ENCODE measurements at regions not wholly inside any gene's neighbourhood (a gene's known extent, or its start where the extent isn't known, plus 50 kb on each side); places are given as distances from the start of the nearest gene placed in this dataset.

DNA sequence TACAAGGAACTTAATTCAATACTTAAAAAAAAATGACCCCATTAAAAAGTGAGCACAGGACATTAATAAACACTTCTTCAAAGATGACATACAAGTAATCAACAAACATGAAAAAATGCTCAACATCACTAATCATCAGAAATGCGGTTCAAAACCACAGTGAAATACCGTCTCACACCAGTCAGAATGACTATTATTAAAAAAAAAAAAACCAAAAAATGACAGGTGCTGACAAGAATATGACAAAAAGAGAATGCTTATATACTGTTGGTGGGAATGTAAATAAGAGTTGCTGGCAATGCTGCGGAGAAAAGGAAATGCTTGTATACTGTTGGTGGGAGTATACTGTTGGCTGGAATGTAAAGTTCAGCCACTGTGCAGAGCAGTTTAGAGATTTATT lies 358.3 kb upstream of the CBLB start:
- Mint-ChIP-seq H3K36me3 (ENCODE audit: low read depth) (peaks cover 59% of the 10 kb centered on the region), H3K4me3 (no peak overlapping the region), H3K4me1 (peaks cover 39% of the 10 kb centered on the region), H3K27me3 (no peaks in the 10 kb centered on the region), H3K9me3 (peaks cover 31% of the 10 kb centered on the region), H3K27ac (peak overlapping the region; percentile 10)
- DNase-seq, result no peak
- intact Hi-C loops (cut with micrococcal nuclease), result no loop called here

DNA sequence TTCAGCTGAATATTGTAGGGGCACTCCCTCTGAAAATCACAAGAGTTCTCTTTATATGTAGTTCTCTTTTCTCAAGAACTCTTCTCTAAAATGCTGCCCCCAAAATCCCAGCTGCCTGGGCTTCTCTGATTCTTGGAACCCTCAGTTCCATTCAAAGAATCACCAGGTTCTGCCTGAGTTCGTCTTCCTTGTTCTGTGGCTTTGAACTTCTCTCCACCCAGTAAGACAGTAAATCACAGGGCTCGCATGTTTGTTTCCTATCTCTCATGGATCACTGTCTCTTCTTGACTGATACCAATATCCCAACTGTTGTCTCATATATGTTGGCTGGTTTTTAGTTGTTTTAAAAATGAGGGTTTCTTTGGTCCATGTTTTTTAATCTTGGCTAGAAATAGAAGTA lies 359.5 kb upstream of the CBLB start:
- peak; percentile 62 for DNase-seq
- H3K9me3 Mint-ChIP-seq, result peaks cover 29% of the 10 kb centered on the region
- peaks cover 56% of the 10 kb centered on the region for H3K36me3 Mint-ChIP-seq (ENCODE audit: low read depth)
- no peak overlapping the region for H3K4me3 Mint-ChIP-seq
- intact Hi-C loops (cut with micrococcal nuclease), result no loop called here
- peak overlapping the region; percentile 69 for H3K27ac Mint-ChIP-seq
- H3K27me3 Mint-ChIP-seq, result no peaks in the 10 kb centered on the region
- H3K4me1 Mint-ChIP-seq, result peaks cover 44% of the 10 kb centered on the region

DNA sequence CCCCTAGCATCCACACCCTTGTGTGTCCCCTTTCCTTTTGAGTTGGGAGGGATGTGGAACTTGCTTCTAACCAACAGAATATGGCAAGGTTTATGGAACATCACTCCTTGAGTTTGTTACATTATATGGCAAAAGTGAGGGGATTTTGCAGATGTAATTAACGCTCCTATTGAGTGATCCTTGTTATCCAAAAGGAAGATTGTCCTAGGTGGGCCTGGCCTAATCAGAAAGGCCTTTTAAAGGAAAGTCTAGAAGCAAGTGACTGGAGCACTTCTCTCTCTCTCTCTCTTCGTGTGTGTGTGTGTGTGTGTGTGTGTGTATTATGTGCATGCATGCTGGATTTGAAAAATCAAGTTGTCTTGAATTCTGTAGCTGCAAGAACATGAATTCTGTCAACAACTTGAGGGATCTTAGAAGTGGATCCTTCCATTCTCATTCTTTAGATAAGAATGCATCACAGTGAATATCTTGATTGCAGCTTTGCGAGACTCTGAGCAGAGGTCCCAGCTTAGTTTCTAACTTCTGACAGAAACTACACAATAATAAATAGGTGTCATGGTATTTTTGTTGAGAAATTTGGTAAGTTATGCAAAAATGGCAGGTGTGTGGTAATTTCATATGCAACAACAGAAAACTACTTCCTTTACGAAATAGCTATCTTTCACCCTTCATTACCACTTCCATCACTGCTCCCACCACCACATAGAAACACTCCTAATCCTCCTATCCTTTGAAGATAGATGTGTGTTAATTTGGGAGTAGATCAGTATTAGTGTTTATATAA lies 360.9 kb upstream of the CBLB start:
- peaks cover 28% of the 10 kb centered on the region for H3K9me3 Mint-ChIP-seq
- intact Hi-C loops (cut with micrococcal nuclease), result loop anchor here (2.0 to 10.0 kb wide), 6 partner anchors 15 to 865 kb away; partner anchors contain the start of genes ALCAM and CBLB
- no peaks in the 10 kb centered on the region for H3K27me3 Mint-ChIP-seq
- peak; percentile 43 for DNase-seq
- peaks cover 52% of the 10 kb centered on the region for H3K36me3 Mint-ChIP-seq (ENCODE audit: low read depth)
- H3K4me3 Mint-ChIP-seq, result peak overlapping the region; percentile 0
- H3K27ac Mint-ChIP-seq, result peak overlapping the region; percentile 91
- peaks cover 49% of the 10 kb centered on the region for H3K4me1 Mint-ChIP-seq

DNA sequence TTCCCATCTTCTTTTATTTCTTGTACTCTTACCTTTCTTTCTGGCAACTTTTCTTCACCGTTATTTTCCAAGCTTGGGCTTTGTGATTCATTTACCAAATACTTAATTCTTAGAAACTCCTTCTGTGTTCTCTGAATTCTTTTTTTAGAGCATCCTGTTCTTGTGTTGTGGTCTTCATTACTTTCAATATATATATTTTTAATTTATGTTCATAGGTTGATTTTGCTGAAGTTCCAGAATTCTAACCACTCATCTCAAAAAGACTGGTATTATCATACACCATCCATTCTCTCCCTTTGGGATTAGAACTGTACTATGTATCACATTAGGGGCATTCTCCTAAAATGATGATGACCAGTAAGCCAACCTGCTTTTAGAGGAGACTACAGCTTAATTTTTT lies 362.3 kb upstream of the CBLB start:
- intact Hi-C loops (cut with micrococcal nuclease), result loop anchor here (1.0 to 10.0 kb wide), 8 partner anchors 16 to 866 kb away; partner anchors contain the start of genes ALCAM and CBLB
- Mint-ChIP-seq H3K36me3 (ENCODE audit: low read depth) (peaks cover 56% of the 10 kb centered on the region), H3K9me3 (peaks cover 25% of the 10 kb centered on the region), H3K4me3 (peak overlapping the region; percentile 49), H3K27ac (peak overlapping the region; percentile 92), H3K27me3 (no peaks in the 10 kb centered on the region), H3K4me1 (peaks cover 46% of the 10 kb centered on the region)
- DNase-seq, result peak; percentile 48

DNA sequence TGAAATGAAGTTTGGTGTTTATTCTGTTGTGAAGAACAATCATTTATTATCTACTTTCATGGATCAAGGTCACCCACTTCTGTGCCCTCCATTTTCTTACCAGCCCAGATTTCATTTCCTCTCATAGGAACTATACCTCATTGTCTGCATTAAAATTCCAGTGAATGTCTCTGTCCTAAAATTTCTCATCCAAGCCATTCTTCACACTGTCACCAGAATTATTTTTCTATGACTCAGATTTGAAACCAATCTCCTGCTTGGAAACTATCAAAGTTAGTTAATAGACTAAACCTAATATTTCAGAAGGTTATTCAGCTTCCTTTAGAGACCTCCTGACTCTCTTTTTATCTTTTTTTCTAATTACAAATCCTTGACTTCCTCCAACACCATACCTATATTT lies 364.1 kb upstream of the CBLB start:
- Mint-ChIP-seq H3K9me3 (peaks cover 24% of the 10 kb centered on the region), H3K27me3 (no peaks in the 10 kb centered on the region), H3K4me1 (peaks cover 42% of the 10 kb centered on the region), H3K27ac (no peak overlapping the region), H3K36me3 (ENCODE audit: low read depth) (peaks cover 45% of the 10 kb centered on the region), H3K4me3 (no peak overlapping the region)
- intact Hi-C loops (cut with micrococcal nuclease), result loop anchor here (5.0 to 10.0 kb wide), 4 partner anchors 64 to 868 kb away; partner anchors contain the start of genes ALCAM and CBLB
- no peak for DNase-seq

DNA sequence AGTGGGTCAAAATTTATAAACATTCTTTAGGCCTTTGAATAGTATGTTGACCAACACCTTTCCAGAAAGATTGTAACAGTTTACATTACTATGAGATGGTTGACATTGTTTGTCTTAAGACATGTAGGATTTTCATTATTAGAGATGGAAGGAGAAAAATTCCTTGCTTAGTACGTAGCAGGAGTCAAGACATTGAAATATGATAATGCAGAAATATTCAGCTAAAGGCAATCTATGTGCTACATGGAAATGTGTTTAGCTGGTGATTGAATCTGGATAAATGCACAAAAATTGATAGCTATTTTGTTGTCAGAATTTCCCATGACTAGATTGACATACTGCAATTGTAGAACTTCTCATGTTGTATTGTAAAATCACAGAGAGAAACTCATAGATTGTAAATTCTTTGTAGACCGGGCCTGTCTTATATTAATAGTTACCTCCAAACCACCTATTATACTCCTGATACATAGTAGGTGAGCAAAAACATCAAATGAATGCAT lies 370.4 kb upstream of the CBLB start:
- Mint-ChIP-seq H3K27ac (no peak overlapping the region), H3K4me1 (peaks cover 20% of the 10 kb centered on the region), H3K36me3 (ENCODE audit: low read depth) (peaks cover 26% of the 10 kb centered on the region), H3K9me3 (peaks cover 31% of the 10 kb centered on the region), H3K27me3 (no peaks in the 10 kb centered on the region), H3K4me3 (no peak overlapping the region)
- intact Hi-C loops (cut with micrococcal nuclease), result loop anchor here (10.0 kb wide), 1 partner anchor 874 kb away; the partner anchor contains the start of gene ALCAM
- peak; percentile 0 for DNase-seq

DNA sequence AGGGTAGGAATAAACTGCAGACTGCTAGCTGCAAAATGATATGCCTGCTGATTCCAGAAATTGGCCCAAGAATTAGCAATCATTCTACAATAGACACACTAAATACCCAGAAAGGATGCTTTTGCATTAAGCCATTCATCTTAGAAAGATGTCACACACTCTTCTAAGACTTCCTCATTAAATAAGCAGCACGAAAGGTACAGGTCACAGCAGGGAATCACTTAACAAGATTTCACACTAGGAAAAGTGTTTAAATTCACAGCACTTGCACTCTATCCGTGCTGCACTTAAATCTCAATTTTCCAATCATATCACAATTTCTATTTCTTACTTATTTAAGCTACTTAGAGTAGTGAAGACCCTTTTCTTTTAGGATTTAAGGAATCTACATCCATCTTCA lies 372.8 kb upstream of the CBLB start:
- intact Hi-C loops (cut with micrococcal nuclease), result no loop called here
- H3K27me3 Mint-ChIP-seq, result no peaks in the 10 kb centered on the region
- no peak overlapping the region for H3K27ac Mint-ChIP-seq
- H3K36me3 Mint-ChIP-seq (ENCODE audit: low read depth), result peaks cover 13% of the 10 kb centered on the region
- H3K4me1 Mint-ChIP-seq, result peaks cover 17% of the 10 kb centered on the region
- H3K9me3 Mint-ChIP-seq, result peaks cover 20% of the 10 kb centered on the region
- DNase-seq, result no peak
- no peak overlapping the region for H3K4me3 Mint-ChIP-seq

DNA sequence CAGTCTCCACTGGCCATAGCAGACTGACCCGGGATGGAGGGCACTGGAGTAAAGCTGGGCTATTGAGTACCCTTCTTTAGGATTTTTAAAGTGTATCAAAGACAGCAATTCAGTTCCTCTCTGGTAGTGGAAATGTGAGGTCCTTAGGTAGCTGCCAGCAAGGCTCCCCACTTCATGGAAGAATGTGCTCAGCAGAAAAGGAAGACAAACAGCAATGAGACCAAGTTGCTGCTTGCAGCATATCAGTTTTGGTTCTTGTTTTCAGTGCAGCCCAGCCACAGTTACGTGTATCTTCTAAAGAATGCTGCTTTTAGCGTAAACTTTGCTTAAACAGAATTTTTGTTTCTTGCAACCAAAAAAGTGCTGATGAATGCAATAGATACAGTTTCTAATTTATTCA lies 374.0 kb upstream of the CBLB start:
- H3K27ac Mint-ChIP-seq, result peak overlapping the region; percentile 75
- H3K9me3 Mint-ChIP-seq, result peaks cover 17% of the 10 kb centered on the region
- no peaks in the 10 kb centered on the region for H3K27me3 Mint-ChIP-seq
- H3K4me3 Mint-ChIP-seq, result no peak overlapping the region
- H3K36me3 Mint-ChIP-seq (ENCODE audit: low read depth), result peaks cover 8% of the 10 kb centered on the region
- DNase-seq, result peak; percentile 60
- H3K4me1 Mint-ChIP-seq, result peaks cover 14% of the 10 kb centered on the region
- intact Hi-C loops (cut with micrococcal nuclease), result no loop called here

DNA sequence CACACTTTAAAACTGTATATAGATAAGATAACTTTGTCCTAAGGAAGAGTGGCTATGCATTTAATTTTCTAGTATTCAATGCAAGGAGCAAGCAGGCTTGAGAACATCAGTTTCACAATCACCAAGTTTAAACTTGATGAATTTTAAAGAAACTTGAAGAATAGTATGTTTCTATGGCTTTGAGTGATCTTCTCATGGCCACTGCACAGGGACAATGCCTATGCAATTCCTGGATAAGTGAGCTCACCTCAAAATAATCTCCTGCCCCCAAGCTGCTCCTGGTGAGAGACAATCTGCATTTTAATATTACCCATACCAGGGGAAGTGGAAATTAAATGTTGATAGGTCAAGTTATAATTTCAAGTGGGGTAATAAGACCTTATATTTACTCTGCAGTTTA lies 376.6 kb upstream of the CBLB start:
- Mint-ChIP-seq H3K27ac (no peak overlapping the region), H3K9me3 (peaks cover 13% of the 10 kb centered on the region), H3K36me3 (ENCODE audit: low read depth) (peaks cover 12% of the 10 kb centered on the region), H3K4me1 (peaks cover 23% of the 10 kb centered on the region), H3K27me3 (no peaks in the 10 kb centered on the region), H3K4me3 (no peak overlapping the region)
- intact Hi-C loops (cut with micrococcal nuclease), result loop anchor here (5.0 kb wide), 1 partner anchor 33 kb away; no protein-coding TSS in a partner anchor
- DNase-seq, result peak; percentile 14

DNA sequence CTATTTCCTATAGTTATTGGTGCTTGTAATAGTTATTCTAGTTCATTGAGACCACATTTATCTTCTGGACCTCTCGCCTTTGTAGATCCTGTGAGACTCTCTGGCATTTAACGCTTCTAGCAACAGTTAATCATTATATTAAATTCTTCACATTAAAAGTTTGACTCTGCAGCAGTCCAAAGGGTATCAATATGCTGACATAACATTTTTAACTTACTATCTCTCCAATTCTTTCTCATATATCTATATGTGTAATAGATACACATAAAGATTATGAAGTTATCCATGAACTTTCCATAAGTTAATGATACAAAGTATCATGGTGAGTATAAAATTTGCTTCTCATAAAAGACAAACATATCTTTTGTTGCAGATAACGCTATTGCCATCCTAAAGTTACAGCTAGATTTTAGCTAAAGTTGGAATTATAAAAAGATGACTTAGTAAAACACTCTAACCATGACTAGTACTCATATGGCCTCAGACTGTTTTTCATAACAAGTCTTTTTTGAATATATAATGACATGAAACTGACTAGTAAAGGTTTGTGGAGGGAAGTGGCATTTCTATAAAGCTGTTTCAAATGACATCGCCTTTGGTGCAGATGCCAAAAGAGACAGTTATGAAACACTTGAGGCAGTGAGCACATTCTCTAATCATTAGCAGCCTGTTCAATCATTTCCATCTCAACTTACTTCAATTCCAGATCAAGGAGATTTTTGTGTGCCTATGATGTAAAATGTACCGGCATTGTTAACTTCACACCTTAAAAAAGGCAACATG lies 379.3 kb upstream of the CBLB start:
- Mint-ChIP-seq H3K27me3 (no peaks in the 10 kb centered on the region), H3K9me3 (peaks cover 23% of the 10 kb centered on the region), H3K4me1 (peaks cover 16% of the 10 kb centered on the region), H3K27ac (peak overlapping the region; percentile 32), H3K4me3 (no peak overlapping the region), H3K36me3 (ENCODE audit: low read depth) (peaks cover 24% of the 10 kb centered on the region)
- no peak for DNase-seq
- intact Hi-C loops (cut with micrococcal nuclease), result loop anchor here (1.0 to 5.0 kb wide), 3 partner anchors 36 to 84 kb away; no protein-coding TSS in a partner anchor

DNA sequence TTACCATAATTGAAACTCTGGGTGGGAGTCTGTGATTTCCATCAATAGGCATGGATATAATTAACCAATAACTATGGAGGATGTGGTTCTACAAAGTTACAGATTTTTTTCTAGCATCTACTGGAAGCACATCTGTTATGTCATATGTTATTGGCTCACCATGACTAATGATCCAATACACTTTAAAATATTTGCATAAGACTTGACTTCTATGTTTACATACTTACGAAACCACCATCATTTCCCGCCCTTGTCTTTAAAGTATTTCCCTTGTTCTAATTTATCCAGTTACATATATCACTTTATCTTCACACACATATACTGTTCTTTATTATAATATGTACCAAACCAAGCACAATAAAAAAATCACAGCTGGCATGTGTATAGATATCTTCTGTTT lies 380.3 kb upstream of the CBLB start:
- Mint-ChIP-seq H3K4me3 (no peak overlapping the region), H3K27ac (no peak overlapping the region), H3K9me3 (peaks cover 26% of the 10 kb centered on the region), H3K4me1 (peaks cover 16% of the 10 kb centered on the region), H3K27me3 (no peaks in the 10 kb centered on the region), H3K36me3 (ENCODE audit: low read depth) (peaks cover 27% of the 10 kb centered on the region)
- intact Hi-C loops (cut with micrococcal nuclease), result loop anchor here (2.0 to 5.0 kb wide), 2 partner anchors 37 to 54 kb away; no protein-coding TSS in a partner anchor
- DNase-seq, result no peak

DNA sequence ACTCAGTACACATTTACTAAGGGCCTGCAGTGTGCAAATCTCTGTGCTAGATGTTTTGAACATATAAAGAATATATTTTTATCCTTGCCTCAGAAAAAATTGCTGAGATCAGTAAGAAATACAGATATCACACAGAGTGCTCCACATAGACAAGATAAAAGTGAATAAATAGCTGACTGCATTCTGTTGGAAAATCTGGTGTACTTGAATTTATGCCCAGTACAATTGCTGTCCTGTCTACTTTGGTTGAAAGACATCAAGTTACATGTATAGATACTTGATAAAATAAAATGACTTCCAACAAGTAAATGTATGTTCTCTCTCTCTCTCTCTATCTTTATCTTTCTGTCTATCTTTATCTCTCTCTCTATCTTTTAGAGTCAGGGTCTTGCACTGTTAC lies 381.2 kb upstream of the CBLB start:
- no peak for DNase-seq
- Mint-ChIP-seq H3K4me3 (no peak overlapping the region), H3K27me3 (no peaks in the 10 kb centered on the region), H3K9me3 (peaks cover 26% of the 10 kb centered on the region), H3K36me3 (ENCODE audit: low read depth) (peaks cover 27% of the 10 kb centered on the region), H3K4me1 (peaks cover 14% of the 10 kb centered on the region), H3K27ac (no peak overlapping the region)
- intact Hi-C loops (cut with micrococcal nuclease), result loop anchor here (2.0 to 5.0 kb wide), 2 partner anchors 38 to 53 kb away; no protein-coding TSS in a partner anchor

DNA sequence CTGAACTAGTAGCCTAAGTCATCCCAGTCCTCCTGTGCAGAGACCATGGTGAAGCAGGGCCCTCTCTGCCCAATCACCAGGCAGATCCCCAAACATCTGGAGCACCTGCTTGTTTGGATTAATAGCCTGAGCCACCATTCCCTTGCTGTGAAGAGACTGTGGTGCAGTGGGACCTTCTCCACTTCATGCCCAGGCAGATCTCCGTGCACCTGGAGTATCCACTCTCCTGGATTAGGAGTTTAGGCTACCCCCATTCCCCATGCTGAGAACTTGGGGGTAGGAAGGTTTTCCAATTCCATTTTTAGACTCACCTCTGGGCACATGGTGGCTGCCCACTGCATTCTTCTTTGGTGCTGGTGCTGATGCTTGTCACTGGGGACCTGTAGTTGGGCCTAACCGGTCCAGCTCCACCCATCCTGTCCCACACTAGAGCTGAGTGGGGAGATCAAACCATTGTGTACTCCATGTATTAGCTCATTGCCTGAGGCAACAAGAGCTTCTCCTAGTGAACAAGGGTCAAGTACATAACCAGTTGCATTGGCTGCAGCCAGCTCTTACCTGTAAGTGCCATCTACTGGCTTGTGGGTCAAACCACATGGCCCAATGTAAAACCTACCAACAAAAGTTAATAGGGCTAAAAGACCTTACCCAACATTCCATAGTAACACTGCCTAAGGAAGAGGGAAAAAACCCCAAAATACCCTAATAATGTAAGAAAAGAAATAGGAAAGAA lies 382.5 kb upstream of the CBLB start:
- Mint-ChIP-seq H3K9me3 (peaks cover 26% of the 10 kb centered on the region), H3K4me3 (no peak overlapping the region), H3K4me1 (peaks cover 14% of the 10 kb centered on the region), H3K27ac (no peak overlapping the region), H3K36me3 (ENCODE audit: low read depth) (peaks cover 26% of the 10 kb centered on the region), H3K27me3 (no peaks in the 10 kb centered on the region)
- DNase-seq, result no peak
- intact Hi-C loops (cut with micrococcal nuclease), result no loop called here
